ENCODE measurements at regions not wholly inside any gene's neighbourhood (a gene's known extent, or its start where the extent isn't known, plus 50 kb on each side); places are given as distances from the start of the nearest gene placed in this dataset.

GRCh38 chr17:53186001-53186400 lies 636.7 kb upstream of the KIF2B start:
- Mint-ChIP-seq H3K4me3 (no peak overlapping the region), H3K27ac (no peak overlapping the region), H3K36me3 (peaks cover 2% of the 10 kb centered on the region), H3K4me1 (no peaks in the 10 kb centered on the region), H3K27me3 (ENCODE audit: low read depth) (no peaks in the 10 kb centered on the region), H3K9me3 (peaks cover 21% of the 10 kb centered on the region)
- no peak for DNase-seq (ENCODE audit: low spot score in 2 of 2, unreplicated experiment in 2 of 2)
- no peak for TF ChIP-seq CTCF (IDR thresholded peaks at IDR 0.05; ENCODE audit: unreplicated experiment)

GRCh38 chr17:53176629-53177028 lies 646.1 kb upstream of the KIF2B start:
- Mint-ChIP-seq H3K9me3 (peaks cover 13% of the 10 kb centered on the region), H3K4me3 (no peak overlapping the region), H3K4me1 (no peaks in the 10 kb centered on the region), H3K27ac (no peak overlapping the region), H3K36me3 (no peaks in the 10 kb centered on the region), H3K27me3 (ENCODE audit: low read depth) (no peaks in the 10 kb centered on the region)
- no peak for TF ChIP-seq CTCF (IDR thresholded peaks at IDR 0.05; ENCODE audit: unreplicated experiment)
- no peak for DNase-seq (ENCODE audit: low spot score in 2 of 2, unreplicated experiment in 2 of 2)

- Mint-ChIP-seq H3K27me3 (ENCODE audit: low read depth) (no peaks in the 10 kb centered on the region), H3K4me3 (no peak overlapping the region), H3K4me1 (peaks cover 3% of the 10 kb centered on the region), H3K9me3 (peaks cover 5% of the 10 kb centered on the region), H3K36me3 (no peaks in the 10 kb centered on the region), H3K27ac (no peak overlapping the region)
- TF ChIP-seq CTCF (IDR thresholded peaks at IDR 0.05; ENCODE audit: unreplicated experiment) = no peak
- DNase-seq (ENCODE audit: low spot score in 2 of 2, unreplicated experiment in 2 of 2) = no peak
Observed at GRCh38 chr17:53168413-53168812, 654.3 kb upstream of the KIF2B start.

- no peak for TF ChIP-seq CTCF (IDR thresholded peaks at IDR 0.05; ENCODE audit: unreplicated experiment)
- Mint-ChIP-seq H3K36me3 (no peaks in the 10 kb centered on the region), H3K9me3 (peaks cover 5% of the 10 kb centered on the region), H3K27me3 (ENCODE audit: low read depth) (no peaks in the 10 kb centered on the region), H3K27ac (no peak overlapping the region), H3K4me3 (no peak overlapping the region), H3K4me1 (peaks cover 3% of the 10 kb centered on the region)
- no peak for DNase-seq (ENCODE audit: low spot score in 2 of 2, unreplicated experiment in 2 of 2)
Observed at GRCh38 chr17:53166731-53167130, 656.0 kb upstream of the KIF2B start.

DNA sequence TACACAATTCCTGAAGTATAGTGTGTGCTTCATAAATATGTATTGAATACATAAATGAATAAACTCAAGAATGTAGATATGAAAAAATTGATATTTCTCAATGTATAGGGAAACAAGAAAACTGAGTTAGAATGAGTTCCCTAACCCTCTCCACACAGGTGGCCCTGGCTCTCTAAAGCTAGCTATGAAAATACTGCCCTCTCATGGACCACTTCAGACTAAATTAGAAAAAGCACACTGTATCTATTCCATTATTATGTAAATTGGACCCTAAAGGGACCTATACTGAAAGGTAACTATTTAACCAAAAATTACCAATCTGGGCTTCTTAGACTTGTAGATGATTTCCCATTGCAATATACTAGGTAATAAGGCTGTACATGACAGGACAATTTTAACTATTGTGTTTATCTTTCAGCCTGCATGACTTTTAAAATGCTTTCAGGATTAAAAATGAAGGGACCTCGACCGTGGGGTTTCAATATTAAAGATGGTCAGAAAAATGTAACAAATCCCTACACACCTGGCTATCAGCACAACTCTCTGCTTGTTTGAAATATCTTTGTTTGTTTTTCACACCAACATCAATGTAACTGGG lies 672.5 kb upstream of the KIF2B start:
- Mint-ChIP-seq H3K4me3 (no peak overlapping the region), H3K4me1 (no peaks in the 10 kb centered on the region), H3K36me3 (no peaks in the 10 kb centered on the region), H3K27ac (no peak overlapping the region), H3K27me3 (ENCODE audit: low read depth) (peaks cover 2% of the 10 kb centered on the region), H3K9me3 (no peaks in the 10 kb centered on the region)
- TF ChIP-seq CTCF (IDR thresholded peaks at IDR 0.05; ENCODE audit: unreplicated experiment) = no peak
- no peak for DNase-seq (ENCODE audit: low spot score in 2 of 2, unreplicated experiment in 2 of 2)

GRCh38 chr17:53149316-53149715 lies 673.4 kb upstream of the KIF2B start:
- peaks cover 4% of the 10 kb centered on the region for H3K4me1 Mint-ChIP-seq
- DNase-seq (ENCODE audit: low spot score in 2 of 2, unreplicated experiment in 2 of 2) = no peak
- H3K4me3 Mint-ChIP-seq = no peak overlapping the region
- no peaks in the 10 kb centered on the region for H3K36me3 Mint-ChIP-seq
- no peaks in the 10 kb centered on the region for H3K9me3 Mint-ChIP-seq
- no peak for TF ChIP-seq CTCF (IDR thresholded peaks at IDR 0.05; ENCODE audit: unreplicated experiment)
- peaks cover 3% of the 10 kb centered on the region for H3K27me3 Mint-ChIP-seq (ENCODE audit: low read depth)
- H3K27ac Mint-ChIP-seq = no peak overlapping the region

All from mesothelial cell of epicardium (in vitro differentiated cells).